ENCODE measurements at regions not wholly inside any gene's neighbourhood (a gene's known extent, or its start where the extent isn't known, plus 50 kb on each side); places are given as distances from the start of the nearest gene placed in this dataset.

- TF ChIP-seq CTCF (IDR thresholded peaks at IDR 0.05; ENCODE audit: insufficient read depth, low read length) (no peak), POLR2AphosphoS5 (IDR thresholded peaks at IDR 0.05; ENCODE audit: low read depth) (no peak), GABPA (IDR thresholded peaks at IDR 0.05; ENCODE audit: low read depth) (no peak), REST (IDR thresholded peaks at IDR 0.05; ENCODE audit: insufficient replicate concordance, low read depth) (no peak), SPI1 (IDR thresholded peaks at IDR 0.05; ENCODE audit: borderline replicate concordance, low read depth) (no peak)
Measured at GRCh38 chr11:90779098-90779497, 556.2 kb upstream of the CHORDC1 start.
